Mesendoderm (in vitro differentiated cells): ENCODE measurements at regions not wholly inside any gene's neighbourhood (a gene's known extent, or its start where the extent isn't known, plus 50 kb on each side); places are given as distances from the start of the nearest gene placed in this dataset.

Experiments used
- DNase-seq: peaks from one replicate; pipeline ENCODE4 v3.0.0; 2013
- H2AK5ac ChIP-seq: 2 replicates; pipeline ENCODE4 v1.6.1; 2013; ENCODE audit warnings: low read length, inconsistent platforms
- H2BK120ac ChIP-seq: 2 replicates; pipeline ENCODE4 v1.6.1; 2013; ENCODE audit warnings: low read depth, mild to moderate bottlenecking, low read length, moderate library complexity, mixed read lengths
- H2BK15ac ChIP-seq: replicated peaks from 2 replicates; pipeline ENCODE4 v1.6.1; 2013; ENCODE audit warnings: low read depth, mild to moderate bottlenecking, moderate library complexity
- H2BK5ac ChIP-seq: 2 replicates; pipeline ENCODE4 v1.6.1; 2013; ENCODE audit warnings: low read length, inconsistent platforms
- H3K18ac ChIP-seq: 2 replicates; pipeline ENCODE4 v1.6.1; 2013; ENCODE audit warnings: mild to moderate bottlenecking, low read length, mixed read lengths
- H3K23ac ChIP-seq: one replicate; pipeline ENCODE4 v1.6.1; 2013; ENCODE audit warnings: low read length
- H3K27ac ChIP-seq: 2 replicates; pipeline ENCODE4 v1.5.1; 2013; ENCODE audit warnings: low read depth, mild to moderate bottlenecking, inconsistent platforms, low read length, moderate library complexity
- H3K27me3 ChIP-seq: 2 replicates; pipeline ENCODE4 v1.6.1; 2013; ENCODE audit warnings: low read length, control low read depth, mild to moderate bottlenecking, inconsistent platforms; ENCODE audit not compliant: insufficient read depth, poor library complexity
- H3K36me3 ChIP-seq: 2 replicates; pipeline ENCODE4 v1.6.1; 2013; ENCODE audit warnings: low read length, inconsistent platforms; ENCODE audit not compliant: control insufficient read depth, insufficient read depth
- H3K4ac ChIP-seq: one replicate; pipeline ENCODE4 v1.6.1; 2013; ENCODE audit warnings: low read depth, mild to moderate bottlenecking, low read length, moderate library complexity
- H3K4me1 ChIP-seq: 2 replicates; pipeline ENCODE4 v1.6.1; 2013; ENCODE audit warnings: low read depth, low read length, inconsistent platforms; ENCODE audit not compliant: control insufficient read depth
- H3K4me2 ChIP-seq: 2 replicates; pipeline ENCODE4 v1.6.1; 2013; ENCODE audit warnings: low read length
- H3K4me3 ChIP-seq: 2 replicates; pipeline ENCODE4 v1.5.1; 2013; ENCODE audit warnings: mild to moderate bottlenecking, low read length
- H3K56ac ChIP-seq: one replicate; pipeline ENCODE4 v1.6.1; 2013; ENCODE audit warnings: low read length
- H3K79me1 ChIP-seq: 2 replicates; pipeline ENCODE4 v1.6.1; 2013; ENCODE audit warnings: low read length, inconsistent platforms
- H3K79me2 ChIP-seq: 2 replicates; pipeline ENCODE4 v1.6.1; 2013; ENCODE audit warnings: mild to moderate bottlenecking, low read length; ENCODE audit not compliant: control insufficient read depth, insufficient read depth
- H3K9ac ChIP-seq: 2 replicates; pipeline ENCODE4 v1.6.1; 2013; ENCODE audit warnings: low read length, inconsistent platforms
- H4K5ac ChIP-seq: one replicate; pipeline ENCODE4 v1.6.1; 2013; ENCODE audit warnings: low read length
- H4K8ac ChIP-seq: one replicate; pipeline ENCODE4 v1.6.1; 2013; ENCODE audit warnings: low read depth, mild to moderate bottlenecking, control low read depth, low read length, moderate library complexity
- WGBS: extraction: QIAGEN DNeasy Blood & Tissue Kit; methylation state at CpG from one replicate; pipeline ENCODE4 v1.1.7; 2013; ENCODE audit warnings: low lambda C conversion rate, missing lambda C conversion rate; ENCODE audit not compliant: insufficient coverage; ENCODE audit errors: extremely low coverage; 5-methylcytosine and 5-hydroxymethylcytosine counted together

DNA sequence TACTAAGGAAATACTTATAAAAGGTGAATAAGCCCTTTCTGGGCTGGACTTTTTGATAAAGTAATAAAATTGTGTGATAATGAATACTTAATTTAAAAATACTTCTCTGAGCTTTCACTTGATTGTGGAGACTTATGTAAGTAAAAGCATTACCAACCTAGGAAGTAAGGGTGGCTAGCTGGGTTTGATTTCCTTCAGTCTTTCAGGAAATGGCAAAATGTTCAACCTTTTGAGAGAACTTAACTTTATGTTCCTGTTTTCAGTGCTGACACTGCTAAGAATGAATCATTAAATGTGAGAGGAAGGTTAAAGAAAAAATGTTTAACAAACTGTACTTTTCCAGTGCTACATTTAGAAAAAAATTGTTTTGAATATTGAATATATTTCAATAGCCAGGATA lies 900.3 kb downstream of the METTL15 start:
- H3K9ac ChIP-seq = no peak overlapping the region
- no peaks in the 10 kb centered on the region for H3K27me3 ChIP-seq
- no peak overlapping the region for H2BK15ac ChIP-seq
- H3K79me2 ChIP-seq = no peaks in the 10 kb centered on the region
- no peak overlapping the region for H3K4me2 ChIP-seq
- no peaks in the 10 kb centered on the region for H3K4me1 ChIP-seq
- H3K79me1 ChIP-seq = no peaks in the 10 kb centered on the region
- no peak overlapping the region for H2AK5ac ChIP-seq
- H4K5ac ChIP-seq = no peak overlapping the region
- no peak for DNase-seq
- H3K4ac ChIP-seq = no peak overlapping the region
- no peak overlapping the region for H2BK120ac ChIP-seq
- no peak overlapping the region for H3K4me3 ChIP-seq
- no peaks in the 10 kb centered on the region for H3K36me3 ChIP-seq
- no peak overlapping the region for H4K8ac ChIP-seq
- H3K18ac ChIP-seq = no peak overlapping the region
- no peak overlapping the region for H3K23ac ChIP-seq
- H2BK5ac ChIP-seq = no peak overlapping the region
- no peak overlapping the region for H3K56ac ChIP-seq
- no peak overlapping the region for H3K27ac ChIP-seq

DNA sequence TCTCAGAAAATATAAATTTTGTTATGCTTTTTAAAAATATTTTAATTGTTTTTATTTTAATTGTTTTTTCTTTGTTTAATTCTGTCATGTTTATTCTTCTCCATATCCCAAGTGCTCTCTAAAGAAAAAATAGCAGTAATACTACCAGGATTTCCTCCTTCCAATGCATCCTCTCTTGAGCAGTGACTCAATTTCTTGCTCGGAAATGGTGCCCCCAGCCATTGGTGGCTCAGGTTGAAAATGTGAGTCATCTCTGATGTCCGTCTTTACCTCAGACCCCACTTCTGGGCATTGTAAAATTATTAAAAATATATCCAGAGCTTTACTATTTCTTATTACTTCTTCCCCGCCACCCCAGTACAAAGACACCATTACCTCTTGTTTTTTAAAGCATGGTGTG lies 898.5 kb downstream of the METTL15 start:
- no peaks in the 10 kb centered on the region for H3K36me3 ChIP-seq
- H3K79me2 ChIP-seq = no peaks in the 10 kb centered on the region
- no peak overlapping the region for H2BK5ac ChIP-seq
- H3K4me1 ChIP-seq = no peaks in the 10 kb centered on the region
- no peak overlapping the region for H3K4me2 ChIP-seq
- DNase-seq = no peak
- no peak overlapping the region for H3K27ac ChIP-seq
- H2AK5ac ChIP-seq = no peak overlapping the region
- H3K56ac ChIP-seq = no peak overlapping the region
- H2BK120ac ChIP-seq = no peak overlapping the region
- H3K27me3 ChIP-seq = no peaks in the 10 kb centered on the region
- H3K4me3 ChIP-seq = no peak overlapping the region
- H3K23ac ChIP-seq = no peak overlapping the region
- H4K5ac ChIP-seq = no peak overlapping the region
- no peaks in the 10 kb centered on the region for H3K79me1 ChIP-seq
- H3K9ac ChIP-seq = no peak overlapping the region
- H3K18ac ChIP-seq = no peak overlapping the region
- no peak overlapping the region for H2BK15ac ChIP-seq
- H3K4ac ChIP-seq = no peak overlapping the region
- WGBS = no CpG with 5 or more reads among the region's 3 CpGs
- H4K8ac ChIP-seq = no peak overlapping the region

DNA sequence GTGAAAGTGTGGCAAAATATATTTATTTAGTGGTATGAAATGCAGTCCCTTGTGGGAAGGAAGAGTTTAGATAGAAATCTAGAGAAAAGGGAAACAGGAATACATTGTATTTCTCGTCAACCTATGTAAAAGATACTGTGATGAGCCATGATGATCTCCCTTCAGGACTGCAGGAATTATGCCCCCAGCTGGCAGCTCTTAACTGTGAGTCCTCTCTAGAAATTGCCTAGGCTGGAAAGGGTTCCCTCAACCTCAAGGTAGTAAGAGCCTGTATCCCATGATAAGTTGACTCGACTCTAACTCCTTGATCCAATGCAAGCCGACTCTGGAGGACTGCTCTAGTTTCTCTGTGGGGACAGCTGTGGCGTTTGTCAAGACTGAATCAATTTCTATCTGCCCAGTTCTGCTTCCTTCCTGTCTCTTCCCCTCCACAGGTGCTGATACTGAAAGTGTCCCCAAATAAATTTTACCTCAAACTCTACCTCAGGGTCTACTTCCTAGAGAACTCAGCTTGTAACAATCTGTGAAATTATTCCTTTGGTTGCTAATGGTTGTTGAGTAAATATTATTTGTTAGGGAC lies 897.3 kb downstream of the METTL15 start:
- H4K5ac ChIP-seq = no peak overlapping the region
- H3K4me1 ChIP-seq = no peaks in the 10 kb centered on the region
- H3K36me3 ChIP-seq = no peaks in the 10 kb centered on the region
- H3K4me3 ChIP-seq = no peak overlapping the region
- H3K23ac ChIP-seq = no peak overlapping the region
- H2BK120ac ChIP-seq = no peak overlapping the region
- no peaks in the 10 kb centered on the region for H3K79me2 ChIP-seq
- no peaks in the 10 kb centered on the region for H3K27me3 ChIP-seq
- H4K8ac ChIP-seq = no peak overlapping the region
- H2BK5ac ChIP-seq = no peak overlapping the region
- H2AK5ac ChIP-seq = no peak overlapping the region
- WGBS = no CpG with 5 or more reads among the region's 4 CpGs
- DNase-seq = peak; percentile 57
- no peak overlapping the region for H3K9ac ChIP-seq
- no peak overlapping the region for H2BK15ac ChIP-seq
- no peaks in the 10 kb centered on the region for H3K79me1 ChIP-seq
- H3K18ac ChIP-seq = no peak overlapping the region
- H3K56ac ChIP-seq = no peak overlapping the region
- H3K27ac ChIP-seq = no peak overlapping the region
- no peak overlapping the region for H3K4me2 ChIP-seq
- H3K4ac ChIP-seq = no peak overlapping the region

DNA sequence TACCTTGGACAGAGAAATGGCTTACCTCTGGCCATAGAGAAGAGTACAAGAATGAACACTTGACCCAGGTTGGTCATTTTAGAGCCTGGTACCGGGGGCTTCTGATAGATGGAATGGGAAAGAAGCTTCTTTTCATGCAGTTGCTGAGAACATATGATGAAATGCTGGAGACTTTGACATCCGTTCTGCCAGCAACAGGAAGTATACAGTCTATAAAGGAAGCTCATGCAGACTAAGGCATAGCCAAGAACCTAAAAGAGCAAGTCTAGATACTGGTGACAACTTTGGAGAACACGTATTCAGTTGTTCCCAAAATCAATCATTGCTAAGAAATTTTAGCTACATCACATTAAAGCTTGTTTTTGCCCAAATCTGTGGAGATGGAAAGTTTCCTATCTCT lies 894.6 kb downstream of the METTL15 start:
- no peaks in the 10 kb centered on the region for H3K79me1 ChIP-seq
- H3K27me3 ChIP-seq = no peaks in the 10 kb centered on the region
- no peak overlapping the region for H2BK5ac ChIP-seq
- no peak overlapping the region for H3K56ac ChIP-seq
- H3K4me1 ChIP-seq = no peaks in the 10 kb centered on the region
- WGBS = no CpG with 5 or more reads among the region's 3 CpGs
- no peak overlapping the region for H3K27ac ChIP-seq
- no peak overlapping the region for H3K4me2 ChIP-seq
- H3K79me2 ChIP-seq = no peaks in the 10 kb centered on the region
- H2BK15ac ChIP-seq = no peak overlapping the region
- no peak overlapping the region for H2AK5ac ChIP-seq
- no peak for DNase-seq
- no peak overlapping the region for H3K9ac ChIP-seq
- H3K4me3 ChIP-seq = no peak overlapping the region
- H4K8ac ChIP-seq = no peak overlapping the region
- H2BK120ac ChIP-seq = no peak overlapping the region
- no peak overlapping the region for H3K23ac ChIP-seq
- no peak overlapping the region for H3K4ac ChIP-seq
- H3K36me3 ChIP-seq = no peaks in the 10 kb centered on the region
- H3K18ac ChIP-seq = no peak overlapping the region
- no peak overlapping the region for H4K5ac ChIP-seq

DNA sequence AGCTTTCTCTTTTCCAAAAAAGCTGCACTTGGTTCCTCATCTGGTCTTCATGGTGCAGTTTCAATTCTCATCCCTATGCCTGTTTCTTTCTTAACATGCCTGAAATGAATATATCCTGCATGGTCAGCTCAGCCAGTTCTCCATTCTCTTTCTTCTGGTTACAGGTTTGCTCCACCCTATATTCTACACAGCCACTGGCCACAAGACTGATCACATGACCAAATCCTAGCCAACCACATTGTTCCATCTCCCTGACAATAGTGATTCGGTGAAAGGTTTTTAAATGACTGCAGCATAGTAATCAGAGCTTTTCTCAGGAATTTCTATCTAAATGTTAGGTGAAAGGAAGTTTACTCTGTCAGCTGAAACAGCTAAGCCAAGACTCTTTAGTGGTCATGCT lies 891.4 kb downstream of the METTL15 start:
- H4K8ac ChIP-seq = no peak overlapping the region
- no peak overlapping the region for H3K9ac ChIP-seq
- no peak overlapping the region for H4K5ac ChIP-seq
- no peak overlapping the region for H2BK120ac ChIP-seq
- H3K56ac ChIP-seq = no peak overlapping the region
- H3K36me3 ChIP-seq = no peaks in the 10 kb centered on the region
- no peak overlapping the region for H3K27ac ChIP-seq
- H3K18ac ChIP-seq = no peak overlapping the region
- no peaks in the 10 kb centered on the region for H3K27me3 ChIP-seq
- no peak overlapping the region for H3K4me2 ChIP-seq
- H3K79me2 ChIP-seq = no peaks in the 10 kb centered on the region
- H2BK5ac ChIP-seq = no peak overlapping the region
- peak; percentile 11 for DNase-seq
- no peak overlapping the region for H3K23ac ChIP-seq
- no peak overlapping the region for H2AK5ac ChIP-seq
- H3K4me3 ChIP-seq = no peak overlapping the region
- H3K4me1 ChIP-seq = no peaks in the 10 kb centered on the region
- H3K4ac ChIP-seq = no peak overlapping the region
- peak overlapping the region; percentile 19 for H2BK15ac ChIP-seq
- no CpG with 5 or more reads among the region's 1 CpG for WGBS
- H3K79me1 ChIP-seq = no peaks in the 10 kb centered on the region

DNA sequence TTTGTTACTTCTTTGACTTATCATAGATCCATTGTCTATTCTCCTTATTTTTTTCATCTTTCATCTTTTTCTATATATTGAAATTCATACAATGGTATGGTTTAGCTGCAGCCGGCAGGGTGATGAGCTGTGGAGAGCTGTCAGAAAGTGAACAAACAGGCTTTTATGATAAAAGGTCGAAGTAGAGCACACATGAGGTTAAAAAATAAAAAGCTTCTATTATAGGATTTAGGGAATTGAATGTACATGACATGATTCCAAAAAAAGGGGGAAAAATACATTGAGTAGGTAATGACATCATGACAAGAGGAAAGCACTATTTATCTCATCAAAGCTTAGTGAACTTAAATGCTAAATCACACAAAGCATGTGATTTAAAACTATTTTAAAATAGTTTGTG lies 884.8 kb downstream of the METTL15 start:
- no peak overlapping the region for H3K23ac ChIP-seq
- H2BK15ac ChIP-seq = no peak overlapping the region
- no peak overlapping the region for H2BK5ac ChIP-seq

More for the DNA sequence above, 884.8 kb downstream of the METTL15 start:
- Histone ChIP-seq H4K8ac (no peak overlapping the region), H3K79me2 (no peaks in the 10 kb centered on the region), H2BK120ac (no peak overlapping the region), H4K5ac (no peak overlapping the region), H3K4me3 (no peak overlapping the region), H3K27me3 (no peaks in the 10 kb centered on the region), H3K27ac (no peak overlapping the region), H3K18ac (no peak overlapping the region), H3K79me1 (no peaks in the 10 kb centered on the region), H2AK5ac (no peak overlapping the region), H3K4ac (no peak overlapping the region), H3K4me2 (no peak overlapping the region), H3K36me3 (no peaks in the 10 kb centered on the region), H3K4me1 (no peaks in the 10 kb centered on the region), H3K56ac (no peak overlapping the region), H3K9ac (no peak overlapping the region)
- no peak for DNase-seq
- no CpG with 5 or more reads among the region's 2 CpGs for WGBS
